ENCODE measurements at regions not wholly inside any gene's neighbourhood (a gene's known extent, or its start where the extent isn't known, plus 50 kb on each side); places are given as distances from the start of the nearest gene placed in this dataset.

GRCh38 chr6:82492134-82492533 lies 128.5 kb downstream of the TPBG start:
- FAIRE-seq, result no peak

DNA sequence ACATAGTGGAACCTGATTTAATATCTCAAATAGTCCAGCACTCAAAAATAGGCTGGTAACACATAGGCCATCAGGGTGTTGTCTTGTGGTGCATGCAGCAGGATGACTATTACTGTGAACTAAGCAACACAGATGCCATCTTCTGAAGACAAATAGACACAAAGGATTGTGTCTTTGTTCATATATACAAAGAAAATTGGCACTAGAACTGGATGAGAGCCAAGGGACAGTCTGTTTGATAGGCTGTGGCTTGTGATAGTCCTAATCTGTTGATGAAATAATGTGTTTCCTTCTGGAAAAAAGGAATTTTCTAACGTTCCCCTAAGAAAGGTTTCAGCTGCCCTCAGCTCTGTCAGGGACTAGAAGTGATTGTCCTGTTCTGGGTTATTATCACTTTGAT lies 129.8 kb downstream of the TPBG start:
- Histone ChIP-seq H3K4me1 (no peaks in the 10 kb centered on the region), H3K4me2 (no peak overlapping the region), H3K9me3 (no peaks in the 10 kb centered on the region), H3K27ac (no peak overlapping the region), H3K4me3 (no peak overlapping the region)
- WGBS (ENCODE audit: missing lambda C conversion rate), result 59% methylated on average over 1 of the region's 1 CpG
- no peak for DNase-seq (ENCODE audit: low read depth in 1 of 2, low spot score in 1 of 2)
- ATAC-seq, result no peak
- ChIA-PET POLR2A (no interaction called here), CTCF (no interaction called here)
- TF ChIP-seq HMGXB4 (CRISPR knock-in tag; IDR thresholded peaks at IDR 0.05; ENCODE audit: borderline replicate concordance) (no peak), CBX8 (IDR thresholded peaks at IDR 0.05) (no peak), FOXS1 (CRISPR knock-in tag; IDR thresholded peaks at IDR 0.05) (no peak), HOXB5 (CRISPR knock-in tag; IDR thresholded peaks at IDR 0.05) (no peak), MYC (IDR thresholded peaks at IDR 0.05; ENCODE audit: borderline replicate concordance, low read length) (no peak), ZNF302 (CRISPR knock-in tag; IDR thresholded peaks at IDR 0.05) (no peak), KDM5A (IDR thresholded peaks at IDR 0.05) (no peak), RARB (CRISPR knock-in tag; IDR thresholded peaks at IDR 0.05) (no peak), BHLHE40 (IDR thresholded peaks at IDR 0.05; ENCODE audit: low read depth, low read length) (no peak), RNF2 (IDR thresholded peaks at IDR 0.05; ENCODE audit: borderline replicate concordance, low read depth) (no peak), RAD21 (conservative IDR thresholded peaks at IDR 0.05 in 1 of 2, IDR thresholded peaks at IDR 0.05 in 1 of 2) (no peak), E2F6 (IDR thresholded peaks at IDR 0.05; ENCODE audit: borderline replicate concordance, low read depth) (no peak), FOSL2 (IDR thresholded peaks at IDR 0.05) (no peak), FOSL2 (CRISPR knock-in tag; IDR thresholded peaks at IDR 0.05) (no peak), MAZ (IDR thresholded peaks at IDR 0.05; ENCODE audit: borderline replicate concordance, low read depth, low read length) (no peak)
- TF ChIP-seq, protein P1, sequence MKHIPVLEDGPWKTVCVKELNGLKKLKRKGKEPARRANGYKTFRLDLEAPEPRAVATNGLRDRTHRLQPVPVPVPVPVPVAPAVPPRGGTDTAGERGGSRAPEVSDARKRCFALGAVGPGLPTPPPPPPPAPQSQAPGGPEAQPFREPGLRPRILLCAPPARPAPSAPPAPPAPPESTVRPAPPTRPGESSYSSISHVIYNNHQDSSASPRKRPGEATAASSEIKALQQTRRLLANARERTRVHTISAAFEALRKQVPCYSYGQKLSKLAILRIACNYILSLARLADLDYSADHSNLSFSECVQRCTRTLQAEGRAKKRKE (CRISPR knock-in tag; IDR thresholded peaks at IDR 0.05; ENCODE audit: low read depth), result no peak
- FAIRE-seq, result no peak

More at GRCh38 chr6:82492134-82492533, 128.5 kb downstream of the TPBG start:
- CTCF ChIA-PET, result no interaction called here
- H3K4me2 ChIP-seq, result no peak overlapping the region
- no peak overlapping the region for H3K27ac ChIP-seq
- DNase-seq (ENCODE audit: low read depth in 1 of 2, low spot score in 1 of 2) (no peak), ATAC-seq (no peak)
- no peaks in the 10 kb centered on the region for H3K4me1 ChIP-seq
- TF ChIP-seq RFX5 (IDR thresholded peaks at IDR 0.05) (no peak), ZC3H11A (IDR thresholded peaks at IDR 0.05) (no peak), RCOR1 (IDR thresholded peaks at IDR 0.05; ENCODE audit: low read depth, low read length) (no peak), CBX2 (IDR thresholded peaks at IDR 0.05; ENCODE audit: borderline replicate concordance, low read depth) (no peak), PHF8 (IDR thresholded peaks at IDR 0.05; ENCODE audit: borderline replicate concordance, low read depth) (no peak), POLR2A (IDR thresholded peaks at IDR 0.05; ENCODE audit: low read length) (no peak), RAD21 (conservative IDR thresholded peaks at IDR 0.05 in 1 of 2, IDR thresholded peaks at IDR 0.05 in 1 of 2) (no peak), CHD2 (IDR thresholded peaks at IDR 0.05; ENCODE audit: low read length, partially characterized antibody) (no peak), HOXA7 (CRISPR knock-in tag; IDR thresholded peaks at IDR 0.05) (no peak), PBX3 (IDR thresholded peaks at IDR 0.05) (no peak), TFCP2L1 (CRISPR knock-in tag; IDR thresholded peaks at IDR 0.05) (no peak), NFE2L2 (conservative IDR thresholded peaks at IDR 0.05; ENCODE audit: low read length) (no peak), HEYL (CRISPR knock-in tag; IDR thresholded peaks at IDR 0.05) (no peak), KDM1A (IDR thresholded peaks at IDR 0.05; ENCODE audit: low read depth) (no peak), NPAS2 (CRISPR knock-in tag; IDR thresholded peaks at IDR 0.05; ENCODE audit: borderline replicate concordance) (no peak), MAFK (IDR thresholded peaks at IDR 0.05; ENCODE audit: partially characterized antibody) (no peak), RNF2 (IDR thresholded peaks at IDR 0.05; ENCODE audit: borderline replicate concordance, low read depth) (no peak), JUN (IDR thresholded peaks at IDR 0.05) (no peak)
- TF ChIP-seq, protein P1 (CRISPR knock-in tag; IDR thresholded peaks at IDR 0.05; ENCODE audit: low read depth), result no peak
- POLR2A ChIA-PET, result no interaction called here
- WGBS (ENCODE audit: missing lambda C conversion rate), result 68% methylated on average over 2 of the region's 2 CpGs
- no peak overlapping the region for H3K4me3 ChIP-seq
- no peaks in the 10 kb centered on the region for H3K9me3 ChIP-seq
